ENCODE measurements at regions not wholly inside any gene's neighbourhood (a gene's known extent, or its start where the extent isn't known, plus 50 kb on each side); places are given as distances from the start of the nearest gene placed in this dataset.

- in situ Hi-C loops (cut with MboI), result no loop called here
- Histone ChIP-seq H2AFZ (ENCODE audit: low read depth, low read length) (no peak overlapping the region), H3K4me3 (no peak overlapping the region), H3K27ac (ENCODE audit: extremely low read depth, low read depth, low read length) (no peak overlapping the region), H3K79me2 (ENCODE audit: control insufficient read depth, insufficient read depth, low read length) (no peaks in the 10 kb centered on the region), H3K36me3 (ENCODE audit: control insufficient read depth, insufficient read depth, low read length) (no peaks in the 10 kb centered on the region), H3K9me3 (replicated peaks; ENCODE audit: control insufficient read depth, insufficient read depth, low read depth, low read length) (no peaks in the 10 kb centered on the region), H3K9ac (ENCODE audit: insufficient read depth in 1 of 2, low read depth in 2 of 2, low read length in 2 of 2) (no peak overlapping the region), H3K4me2 (ENCODE audit: insufficient read depth, low read length) (no peak overlapping the region), H3K4me1 (replicated peaks in 1 of 2; ENCODE audit: control insufficient read depth in 2 of 2, insufficient read depth in 2 of 2, low read length in 2 of 2) (peaks cover 0 to 5% of the 10 kb centered on the region in 2 experiments; a peak in 1 of 5 replicates), H3K27me3 (ENCODE audit: control insufficient read depth in 2 of 2, insufficient read depth in 2 of 2, low read length in 2 of 2) (peaks cover 3 to 6% of the 10 kb centered on the region in 2 experiments; a peak in 2 of 5 replicates), H3K9me1 (ENCODE audit: control insufficient read depth, insufficient read depth, low read length) (no peaks in the 10 kb centered on the region), H4K20me1 (replicated peaks; ENCODE audit: control insufficient read depth, insufficient read depth, low read length) (no peaks in the 10 kb centered on the region)
- ATAC-seq, result no peak
- WGBS (ENCODE audit: insufficient coverage, low coverage, missing lambda C conversion rate), result 4% methylated on average over 11 of the region's 11 CpGs
- peak; percentile 59 for FAIRE-seq
- ChIA-PET POLR2A (interaction anchor here (0.6 to 1.2 kb wide), 3 partner anchors 9 to 97 kb away, joined by 3 read pairs; no protein-coding TSS in a partner anchor), CTCF (ENCODE audit: low intra/inter-chr PET ratio) (no interaction called here)
- no peak for DNase-seq (ENCODE audit: extremely low read depth in 1 of 4, low spot score in 3 of 4)
- intact Hi-C loops (cut with micrococcal nuclease), result no loop called here
- no TSS peak for BruUV-seq (replicated peaks)
- TF ChIP-seq ZNF583 (CRISPR knock-in tag; IDR thresholded peaks at IDR 0.05) (no peak), FUS (optimal IDR thresholded peaks at IDR 0.05; ENCODE audit: low read depth, low read length) (no peak), ZNF445 (CRISPR knock-in tag; IDR thresholded peaks at IDR 0.05; ENCODE audit: low read depth) (peak; percentile 86), IFI16 (CRISPR knock-in tag; IDR thresholded peaks at IDR 0.05) (no peak), ZNF384 (IDR thresholded peaks at IDR 0.05; ENCODE audit: low read depth, low read length) (no peak), ELF2 (CRISPR knock-in tag; IDR thresholded peaks at IDR 0.05) (no peak), HDGF (IDR thresholded peaks at IDR 0.05) (no peak), RFX5 (IDR thresholded peaks at IDR 0.05; ENCODE audit: low read depth, low read length) (no peak), ZKSCAN8 (CRISPR knock-in tag; IDR thresholded peaks at IDR 0.05) (no peak; the same call in 1 of the 2 replicates), ETS2 (tag; IDR thresholded peaks at IDR 0.05; ENCODE audit: borderline replicate concordance, poor library complexity, severe bottlenecking) (no peak), PKNOX1 (IDR thresholded peaks at IDR 0.05) (no peak), SIRT6 (IDR thresholded peaks at IDR 0.05; ENCODE audit: low read depth, low read length) (no peak), ZFP30 (CRISPR knock-in tag; IDR thresholded peaks at IDR 0.05; ENCODE audit: borderline replicate concordance) (no peak), KHSRP (IDR thresholded peaks at IDR 0.05) (no peak), SNRNP70 (optimal IDR thresholded peaks at IDR 0.05; ENCODE audit: low read depth, low read length) (no peak), CEBPG (CRISPR knock-in tag; IDR thresholded peaks at IDR 0.05) (no peak), CEBPG (tag; conservative IDR thresholded peaks at IDR 0.05 in 1 of 2, IDR thresholded peaks at IDR 0.05 in 1 of 2) (no peak), MEIS2 (IDR thresholded peaks at IDR 0.05; ENCODE audit: partially characterized antibody) (peak; percentile 33), COPS2 (conservative IDR thresholded peaks at IDR 0.05) (no peak), PHF8 (IDR thresholded peaks at IDR 0.05; ENCODE audit: borderline replicate concordance, low read length) (no peak)
These were observed 88.2 kb upstream of the ATXN1 start for GRCh38 chr6:16849280-16849987.

All from K562 (cell line).